T-helper 1 cell (primary cell): ENCODE measurements at regions not wholly inside any gene's neighbourhood (a gene's known extent, or its start where the extent isn't known, plus 50 kb on each side); places are given as distances from the start of the nearest gene placed in this dataset.
"Not testable (repeated sequence)": the region's sequence is repeated elsewhere in the genome, so short reads cannot be mapped to it uniquely, and the experiment has no call there.

Source experiments
- DNase-seq, 5 donors: peaks; one replicate each; pipeline ENCODE4 v3.0.0-alpha.2; 2012 to 2020

GRCh38 chr1:187744665-187745064, 915.9 kb downstream of the PLA2G4A start:
- DNase-seq, result no peak

DNA sequence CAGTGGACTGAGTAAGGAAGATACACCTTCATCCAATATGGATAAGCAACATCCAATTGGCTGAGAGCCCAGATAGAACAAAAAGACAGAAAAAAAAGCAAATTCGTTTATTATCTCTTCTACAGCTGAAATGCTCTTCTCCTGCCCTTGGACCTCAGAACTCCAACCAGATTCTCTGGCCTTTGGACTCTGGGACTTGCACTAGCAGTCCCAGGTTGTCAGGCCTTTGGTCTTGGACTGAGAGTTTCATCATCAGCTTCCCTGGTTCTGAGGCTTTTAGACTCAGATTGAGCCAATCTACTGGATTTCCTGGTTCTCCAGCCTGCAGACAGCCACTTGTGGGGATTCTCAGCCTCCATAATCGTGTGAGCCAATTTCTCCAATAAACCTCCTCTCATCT, 926.8 kb downstream of the PLA2G4A start:
- no peak for DNase-seq

- DNase-seq, result not testable (repeated sequence)
Observed at GRCh38 chr1:187756684-187757083, 927.9 kb downstream of the PLA2G4A start.

GRCh38 chr1:187759825-187760333, 931.1 kb downstream of the PLA2G4A start:
- DNase-seq, result no peak

DNA sequence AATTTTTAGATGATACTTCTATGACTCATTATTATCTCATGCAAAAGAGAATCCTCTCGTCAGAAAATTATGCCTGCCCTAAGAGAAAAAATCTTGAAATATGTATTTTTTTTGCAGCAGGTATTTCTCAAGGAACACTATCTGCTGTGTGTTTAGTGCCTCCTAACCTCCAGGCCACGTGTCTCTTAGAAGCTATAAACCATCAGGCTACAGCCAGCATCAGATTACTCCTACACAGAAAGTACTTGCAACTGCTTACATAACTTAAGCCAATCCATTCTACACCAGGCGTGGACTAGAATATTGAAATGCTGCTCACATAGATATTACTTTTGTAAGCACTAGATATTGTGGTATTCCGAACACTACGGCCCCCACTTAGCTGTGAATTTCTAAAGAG, 933.4 kb downstream of the PLA2G4A start:
- DNase-seq, result no peak

GRCh38 chr1:187763465-187763864, 934.7 kb downstream of the PLA2G4A start:
- DNase-seq, result no peak

DNA sequence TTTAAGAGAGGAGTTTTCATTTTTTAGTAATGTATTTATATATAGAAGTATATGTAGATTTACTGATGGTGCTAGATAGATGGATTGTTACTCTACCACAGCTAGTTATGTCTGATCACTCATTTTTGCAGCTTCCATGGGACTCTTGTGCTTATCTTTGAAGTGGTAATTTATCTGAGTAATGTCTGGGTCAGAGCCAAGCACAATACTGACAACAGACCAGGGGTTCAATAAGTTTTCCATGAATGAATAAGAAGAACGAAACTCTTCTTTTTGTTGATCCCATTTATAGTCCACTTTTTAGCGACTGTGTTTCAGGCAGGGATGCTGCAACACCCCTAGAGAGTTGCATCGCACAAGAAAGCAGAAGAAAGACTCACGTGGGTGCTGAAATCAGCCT, 935.2 kb downstream of the PLA2G4A start:
- no peak for DNase-seq

- DNase-seq, result no peak
Observed at GRCh38 chr1:187771396-187771795, 942.6 kb downstream of the PLA2G4A start.

GRCh38 chr1:187773168-187773567, 944.4 kb downstream of the PLA2G4A start:
- no peak for DNase-seq

DNA sequence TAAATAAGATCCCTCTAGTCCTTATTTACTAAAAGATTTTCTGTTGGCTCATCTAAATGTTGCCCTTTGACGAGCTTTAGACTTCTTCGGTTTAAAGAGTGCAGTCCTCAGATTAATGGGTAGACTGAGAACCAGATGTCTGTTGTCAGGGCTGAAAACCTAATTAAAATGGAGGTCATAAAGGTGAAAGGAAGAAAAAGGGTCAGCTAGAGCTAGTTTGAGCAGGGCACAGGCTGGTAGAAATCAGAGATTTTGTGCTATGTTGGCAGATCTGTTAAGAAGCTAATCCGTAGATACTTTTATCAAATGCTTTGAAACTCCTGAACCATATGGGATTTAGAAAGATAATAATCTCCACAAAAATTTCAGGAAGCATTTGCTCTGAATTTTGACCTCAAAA, 959.0 kb downstream of the PLA2G4A start:
- DNase-seq, result no peak

GRCh38 chr1:187788718-187789117, 960.0 kb downstream of the PLA2G4A start:
- DNase-seq, result no peak

DNA sequence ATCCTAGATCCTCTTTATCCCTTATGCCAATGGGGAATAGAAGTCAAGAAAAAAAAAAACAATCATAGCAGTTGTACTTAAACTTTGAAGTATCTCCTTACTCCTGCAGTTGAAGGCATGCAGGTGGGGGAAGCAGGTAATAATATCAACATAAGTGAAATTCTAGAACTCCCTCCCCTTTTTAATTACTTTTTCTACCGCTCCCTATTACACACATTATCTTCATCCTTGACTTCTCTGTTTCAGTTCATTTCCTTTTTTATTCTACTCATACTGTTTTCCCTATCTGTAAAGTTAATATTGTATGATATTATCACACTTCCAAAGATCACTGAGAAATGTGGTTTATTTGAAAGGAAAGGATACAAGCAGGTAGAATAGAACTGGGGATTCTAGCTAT, 962.0 kb downstream of the PLA2G4A start:
- no peak for DNase-seq

- no peak for DNase-seq
Observed at GRCh38 chr1:187794561-187794960, 965.8 kb downstream of the PLA2G4A start.

GRCh38 chr1:187809549-187809948, 980.8 kb downstream of the PLA2G4A start:
- DNase-seq, result no peak

DNA sequence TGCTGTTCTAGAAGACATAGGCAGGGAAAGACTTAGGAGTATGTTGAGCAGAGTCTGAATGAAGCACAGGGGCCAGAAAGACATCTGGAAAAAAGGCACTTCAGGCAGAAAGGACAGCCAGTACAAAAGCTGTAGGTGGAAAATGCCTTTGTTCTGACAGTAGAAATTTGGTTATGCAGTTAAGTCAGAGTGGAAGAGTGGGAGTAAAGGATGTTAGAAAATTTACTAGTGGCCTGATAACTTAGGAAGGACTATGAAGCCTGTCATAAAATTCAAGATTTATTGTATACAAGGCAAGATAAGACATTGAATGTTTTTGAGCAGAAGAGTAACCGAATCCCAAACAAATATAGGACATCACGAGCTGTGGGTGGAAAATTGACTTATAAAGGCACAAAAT, 987.9 kb downstream of the PLA2G4A start:
- no peak for DNase-seq

- no peak for DNase-seq
Observed at GRCh38 chr1:187817782-187818181, 989.0 kb downstream of the PLA2G4A start.

DNA sequence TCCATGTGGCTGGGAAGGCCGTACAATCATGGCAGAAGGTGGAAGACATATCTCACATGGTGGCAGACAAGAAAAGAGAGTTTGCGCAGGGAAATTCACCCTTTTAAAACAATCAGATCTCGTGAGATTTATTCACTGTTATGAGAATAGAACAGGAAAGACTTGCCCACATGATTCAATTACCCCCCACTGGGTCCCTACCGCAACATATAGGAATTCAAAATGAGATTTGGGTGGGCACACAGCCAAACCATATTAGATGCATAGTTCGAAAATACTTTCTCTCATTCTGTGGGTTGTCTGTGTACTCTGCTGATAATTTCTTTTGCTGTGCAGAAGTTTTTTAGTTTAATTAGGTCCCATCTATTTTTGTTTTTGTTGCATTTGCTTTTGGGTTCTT, 990.3 kb downstream of the PLA2G4A start:
- no peak for DNase-seq

DNA sequence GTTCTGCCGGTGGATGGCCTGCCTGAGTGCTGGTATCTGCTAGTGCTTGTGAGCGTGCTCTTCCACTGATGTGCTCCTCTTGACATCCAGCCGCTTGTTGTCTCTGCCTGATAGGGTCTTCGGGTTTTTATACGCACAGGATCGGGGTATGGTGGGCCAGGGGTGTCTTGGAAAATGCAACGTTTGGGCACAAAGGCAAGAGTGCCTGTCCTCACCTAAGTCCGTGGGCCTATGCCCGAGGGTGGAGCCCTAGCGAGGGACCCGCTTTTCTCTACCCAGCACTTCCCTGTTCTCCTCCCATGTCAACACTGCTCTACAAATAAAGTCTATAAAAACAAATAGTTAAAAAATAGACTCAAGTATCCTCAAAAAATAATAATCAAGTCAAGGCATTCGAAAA, 1007.8 kb downstream of the PLA2G4A start:
- no peak for DNase-seq

DNA sequence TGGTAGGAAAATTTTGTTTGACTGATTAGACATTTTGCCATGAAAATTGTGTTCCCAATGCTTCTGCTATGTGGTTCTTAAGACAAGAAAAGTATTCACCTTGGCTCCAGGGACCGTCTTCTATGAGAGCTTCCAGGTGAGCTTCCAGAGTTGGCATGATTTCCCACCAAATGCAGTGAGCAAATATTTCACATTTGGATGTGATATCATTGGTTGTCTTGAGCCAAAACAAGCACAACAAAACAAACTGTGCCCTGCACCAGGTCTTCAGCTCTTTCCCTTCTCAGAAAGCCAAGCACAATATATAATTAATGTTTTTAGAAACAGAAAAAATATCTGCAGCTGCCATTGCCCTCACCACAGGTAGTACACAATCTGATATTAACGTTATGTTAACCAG, 1009.0 kb downstream of the PLA2G4A start:
- DNase-seq, result no peak

DNA sequence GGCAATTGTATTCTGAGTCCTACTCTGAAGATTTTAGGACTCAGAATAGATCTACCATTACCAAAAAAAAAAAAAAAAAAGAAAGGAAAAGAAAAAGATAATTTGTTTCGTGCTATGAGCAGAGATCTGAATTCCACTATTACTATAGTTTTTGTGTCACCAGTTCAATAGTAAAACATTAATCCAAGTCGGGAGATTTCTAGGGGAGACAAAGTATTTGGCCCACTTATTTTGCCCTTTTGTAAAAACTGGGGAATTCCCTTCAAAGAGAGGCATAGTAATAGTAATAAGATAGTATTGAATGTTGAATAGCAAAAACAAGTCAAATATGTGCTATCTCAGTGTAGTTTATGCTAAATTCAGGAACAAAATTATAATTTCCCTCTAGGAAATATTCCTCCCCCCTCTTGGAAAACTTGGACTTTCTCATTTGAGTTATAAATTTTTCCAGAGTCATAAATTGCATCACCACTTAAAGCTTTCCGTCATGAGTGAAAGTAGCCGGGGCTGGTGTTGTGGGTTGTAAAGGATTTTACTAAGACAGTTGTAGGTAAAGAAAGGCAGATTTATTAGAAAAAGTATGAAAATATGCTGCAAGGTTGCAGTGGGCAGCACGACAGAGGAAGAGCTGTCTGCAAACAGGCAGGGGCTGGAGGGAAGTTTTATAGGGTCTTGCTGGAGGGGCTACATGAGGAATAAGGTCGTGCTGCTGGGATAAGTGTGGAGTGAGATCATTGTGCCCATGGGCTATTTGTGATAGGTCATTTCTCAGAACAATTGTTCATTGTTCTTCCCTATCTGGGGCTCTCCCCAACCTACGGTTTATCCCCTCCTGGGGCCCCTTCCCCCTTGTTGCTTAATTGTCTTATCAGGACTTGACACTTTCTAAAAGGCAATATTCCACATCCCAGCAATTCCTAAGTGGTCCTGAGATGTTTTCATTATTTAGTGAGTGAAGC, 1009.9 kb downstream of the PLA2G4A start:
- no peak for DNase-seq

DNA sequence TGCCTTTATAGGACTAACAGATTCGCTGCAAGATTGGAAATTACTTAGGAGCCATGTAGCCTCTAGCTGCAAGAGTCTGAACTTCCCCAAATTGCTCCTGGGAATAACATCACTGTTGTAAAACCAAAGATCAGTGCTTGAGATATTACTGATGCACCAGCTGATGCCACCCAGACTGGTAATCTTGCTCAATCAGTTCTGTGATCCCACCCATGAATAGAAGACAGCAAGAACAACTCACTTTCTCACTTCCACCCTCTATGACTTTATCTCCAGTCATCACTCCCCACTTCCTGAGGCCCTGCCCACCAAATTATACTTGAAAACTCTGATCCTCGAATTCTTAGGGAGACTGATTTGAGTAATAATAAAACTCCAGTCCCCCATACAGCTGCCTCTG, 1011.1 kb downstream of the PLA2G4A start:
- no peak for DNase-seq

DNA sequence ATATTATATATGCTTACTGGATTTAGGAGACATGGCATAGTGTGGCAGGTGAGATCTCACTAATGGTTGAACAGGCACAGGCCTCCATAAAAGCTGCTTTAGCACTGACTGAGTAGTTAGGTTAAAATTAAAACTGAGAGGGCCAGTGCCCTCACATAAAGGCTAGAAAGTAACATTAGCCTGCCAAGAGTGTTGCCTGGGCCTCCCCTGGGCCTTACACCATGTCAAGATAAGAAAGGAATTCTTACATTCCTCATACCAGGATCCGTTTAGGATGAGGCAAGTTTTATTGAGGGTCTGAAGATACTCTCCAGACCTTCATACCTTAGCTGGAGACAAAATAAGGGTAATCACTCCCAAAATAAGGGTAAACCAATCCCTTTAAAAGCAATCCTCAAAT, 1011.8 kb downstream of the PLA2G4A start:
- no peak for DNase-seq

GRCh38 chr1:187842406-187843165, 1013.8 kb downstream of the PLA2G4A start:
- DNase-seq, result no peak

DNA sequence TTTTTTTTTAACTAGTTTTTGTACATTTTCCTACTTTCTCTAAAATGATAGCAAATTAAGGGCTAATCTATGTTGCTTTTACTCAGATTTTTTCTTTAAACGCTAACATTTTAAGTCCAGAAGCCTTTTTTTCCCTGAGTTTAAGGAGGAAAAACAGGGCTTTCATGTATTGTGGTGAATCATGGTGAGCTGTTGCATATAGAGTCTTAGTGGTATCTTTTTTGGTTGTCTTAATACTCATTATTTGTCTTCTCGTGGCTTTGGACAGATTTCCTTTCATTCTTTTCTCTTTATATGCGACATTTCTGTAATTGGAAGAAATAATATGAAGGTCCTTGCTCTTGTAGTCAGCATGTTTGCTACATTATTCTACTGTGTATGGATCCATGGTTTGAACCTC, 1015.6 kb downstream of the PLA2G4A start:
- DNase-seq, result no peak
